ENCODE measurements at regions not wholly inside any gene's neighbourhood (a gene's known extent, or its start where the extent isn't known, plus 50 kb on each side); places are given as distances from the start of the nearest gene placed in this dataset.

DNA sequence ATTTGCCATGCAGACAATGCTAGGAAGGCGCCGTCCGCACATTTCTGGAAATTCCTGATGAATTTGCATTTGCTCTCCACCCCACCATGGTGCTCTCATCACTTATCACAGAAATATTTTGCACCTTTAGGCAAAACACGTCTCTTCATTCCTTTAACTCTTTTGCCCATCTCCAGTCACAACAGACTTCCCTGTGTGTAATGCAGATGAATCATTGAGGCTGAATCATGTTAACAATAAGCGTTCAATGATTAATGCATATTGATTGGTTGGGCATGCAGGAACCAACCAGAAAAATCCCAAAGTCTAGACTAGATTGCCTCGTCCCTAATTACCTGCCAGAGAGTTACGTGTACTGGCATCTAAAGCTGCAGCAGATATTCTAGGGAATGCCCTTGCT, 80.0 kb upstream of the ATXN1 start:
- no peak for TF ChIP-seq JUND (IDR thresholded peaks at IDR 0.05; ENCODE audit: low read depth)
- in situ Hi-C loops (cut with HindIII; ENCODE audit: low pct_unique_long_range_greater_than_20kb, low sequenced_read_pairs), result no loop called here
- DNase-seq (ENCODE audit: low read depth in 1 of 2, low spot score in 1 of 2), result no peak

DNA sequence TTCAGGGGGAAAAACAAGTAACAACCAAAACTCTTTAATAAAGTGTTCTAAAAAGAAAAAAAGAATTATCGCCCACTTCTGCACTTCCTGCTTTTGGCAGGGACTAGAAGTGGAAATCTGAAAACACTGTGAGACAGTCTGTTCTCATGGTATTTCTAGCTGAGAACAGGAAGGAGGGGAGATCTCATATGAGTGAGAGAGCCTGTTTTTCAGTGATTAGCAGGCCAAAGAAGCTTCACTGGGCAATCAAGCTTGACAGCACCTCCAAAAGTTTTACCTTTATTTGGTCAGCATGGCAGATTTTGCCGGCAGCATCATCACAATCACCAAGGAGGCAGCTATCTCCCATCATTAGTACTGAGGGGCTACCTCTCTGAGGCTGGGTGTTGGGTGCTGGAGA, 79.5 kb upstream of the ATXN1 start:
- in situ Hi-C loops (cut with HindIII; ENCODE audit: low pct_unique_long_range_greater_than_20kb, low sequenced_read_pairs), result no loop called here
- no peak for DNase-seq (ENCODE audit: low read depth in 1 of 2, low spot score in 1 of 2)
- no peak for TF ChIP-seq JUND (IDR thresholded peaks at IDR 0.05; ENCODE audit: low read depth)

GRCh38 chr6:16840291-16840690, 79.0 kb upstream of the ATXN1 start:
- TF ChIP-seq JUND (IDR thresholded peaks at IDR 0.05; ENCODE audit: low read depth), result no peak
- in situ Hi-C loops (cut with HindIII; ENCODE audit: low pct_unique_long_range_greater_than_20kb, low sequenced_read_pairs), result no loop called here
- DNase-seq (ENCODE audit: low read depth in 1 of 2, low spot score in 1 of 2), result no peak

DNA sequence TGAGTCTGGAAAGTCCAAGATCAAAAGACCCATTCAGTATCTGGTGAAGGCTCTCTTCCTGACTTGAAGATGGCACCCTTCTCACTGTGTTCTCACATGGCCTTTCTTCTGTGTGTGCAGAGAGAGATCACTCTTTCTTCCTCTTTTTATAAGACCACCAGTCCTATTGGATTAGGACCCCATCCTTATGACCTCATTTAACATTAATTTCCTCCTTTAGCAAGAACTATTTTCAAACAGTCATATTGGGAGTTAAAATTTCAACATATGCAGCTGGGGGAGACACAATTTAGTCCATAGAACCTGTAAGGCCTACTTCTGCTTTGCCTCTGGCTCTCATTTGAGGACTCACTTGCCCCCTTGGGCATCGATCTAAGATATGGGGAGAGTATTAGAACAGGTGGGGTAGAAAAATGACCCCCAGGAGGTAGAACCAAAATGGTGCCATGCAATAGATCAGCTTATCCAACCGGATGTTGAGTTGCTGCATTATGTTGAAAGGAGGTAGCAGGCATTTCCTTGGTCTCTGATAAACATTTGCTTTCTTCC, 78.4 kb upstream of the ATXN1 start:
- in situ Hi-C loops (cut with HindIII; ENCODE audit: low pct_unique_long_range_greater_than_20kb, low sequenced_read_pairs), result no loop called here
- no peak for DNase-seq (ENCODE audit: low read depth in 1 of 2, low spot score in 1 of 2)
- TF ChIP-seq JUND (IDR thresholded peaks at IDR 0.05; ENCODE audit: low read depth), result no peak

- no peak for TF ChIP-seq JUND (IDR thresholded peaks at IDR 0.05; ENCODE audit: low read depth)
- no peak for DNase-seq (ENCODE audit: low read depth in 1 of 2, low spot score in 1 of 2)
Observed at GRCh38 chr6:16837217-16837972, 76.1 kb upstream of the ATXN1 start.

DNA sequence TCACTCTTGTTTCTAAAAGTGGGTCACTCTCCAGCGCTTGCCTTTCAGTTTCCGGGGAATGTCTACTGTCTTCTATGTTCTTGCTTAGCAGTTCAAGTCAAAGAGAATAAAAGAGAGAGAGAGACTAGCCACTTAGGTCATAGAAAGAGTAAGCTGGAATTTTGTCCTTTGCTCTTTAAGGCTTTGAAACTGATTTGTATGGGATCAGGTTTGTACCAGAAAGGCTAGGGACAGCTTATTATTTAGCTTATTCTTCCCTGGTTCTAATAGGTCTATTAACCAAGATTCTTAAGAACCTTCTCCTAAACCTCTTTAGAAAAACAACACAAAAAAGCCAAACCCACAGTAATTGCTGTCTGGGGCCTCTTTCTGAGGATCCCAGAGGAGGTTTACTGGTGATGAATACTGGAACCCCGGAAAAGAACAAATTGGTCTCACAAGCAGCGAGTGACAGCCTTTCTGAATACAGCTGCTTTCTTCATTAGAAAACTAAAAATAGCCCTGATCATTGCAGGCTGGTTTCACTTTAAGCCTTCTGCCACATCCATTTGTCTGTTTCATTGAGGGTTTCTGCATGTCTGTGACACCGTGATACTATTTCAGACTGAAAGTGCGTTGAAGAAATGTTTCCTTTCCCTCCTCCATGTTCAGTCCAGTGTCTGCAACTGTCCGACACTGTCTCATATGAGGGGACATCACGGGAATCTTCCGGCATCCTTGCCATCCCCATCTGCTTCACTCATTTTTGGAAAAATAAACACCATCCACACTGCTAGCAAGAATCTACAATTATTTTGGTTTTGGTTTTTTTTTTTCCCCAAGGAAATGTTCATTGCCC, 75.1 kb upstream of the ATXN1 start:
- in situ Hi-C loops (cut with HindIII; ENCODE audit: low pct_unique_long_range_greater_than_20kb, low sequenced_read_pairs), result no loop called here
- TF ChIP-seq JUND (IDR thresholded peaks at IDR 0.05; ENCODE audit: low read depth), result no peak
- no peak for DNase-seq (ENCODE audit: low read depth in 1 of 2, low spot score in 1 of 2)

More at GRCh38 chr6:16837217-16837972, 76.1 kb upstream of the ATXN1 start:
- in situ Hi-C loops (cut with HindIII; ENCODE audit: low pct_unique_long_range_greater_than_20kb, low sequenced_read_pairs), result no loop called here

GRCh38 chr6:16834242-16834641, 73.0 kb upstream of the ATXN1 start:
- DNase-seq (ENCODE audit: low read depth in 1 of 2, low spot score in 1 of 2), result no peak
- no peak for TF ChIP-seq JUND (IDR thresholded peaks at IDR 0.05; ENCODE audit: low read depth)
- in situ Hi-C loops (cut with HindIII; ENCODE audit: low pct_unique_long_range_greater_than_20kb, low sequenced_read_pairs), result no loop called here

GRCh38 chr6:16832721-16833120, 71.5 kb upstream of the ATXN1 start:
- in situ Hi-C loops (cut with HindIII; ENCODE audit: low pct_unique_long_range_greater_than_20kb, low sequenced_read_pairs), result no loop called here
- no peak for TF ChIP-seq JUND (IDR thresholded peaks at IDR 0.05; ENCODE audit: low read depth)
- DNase-seq (ENCODE audit: low read depth in 1 of 2, low spot score in 1 of 2), result no peak

DNA sequence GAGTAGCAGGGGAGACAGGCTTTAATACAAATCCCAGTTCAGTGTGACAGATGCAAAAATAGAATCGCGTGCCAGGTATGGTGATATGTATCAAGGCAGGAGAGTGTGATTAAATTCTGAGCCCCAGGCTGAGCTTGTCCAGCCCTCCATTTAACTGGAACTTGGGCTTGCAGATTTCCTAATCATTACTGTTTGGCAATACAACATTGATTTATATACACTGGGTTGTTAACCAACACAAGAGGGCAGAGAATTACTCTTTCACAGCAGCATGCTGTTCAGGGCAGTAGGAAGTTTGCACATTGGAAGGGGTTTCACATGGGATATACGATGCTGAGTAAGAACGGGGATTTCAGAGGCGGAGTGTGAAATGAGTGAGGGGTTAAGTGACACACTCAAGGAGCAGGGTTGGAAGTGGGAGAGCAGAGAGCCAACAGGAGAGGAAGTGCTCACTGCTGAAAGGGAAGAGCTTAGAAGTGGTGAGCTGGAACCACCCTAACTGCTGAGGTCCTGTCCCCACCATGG, 70.8 kb upstream of the ATXN1 start:
- in situ Hi-C loops (cut with HindIII; ENCODE audit: low pct_unique_long_range_greater_than_20kb, low sequenced_read_pairs), result no loop called here
- peak in 1 of 2 experiments; percentile 19 for DNase-seq (ENCODE audit: low read depth in 1 of 2, low spot score in 1 of 2)
- TF ChIP-seq JUND (IDR thresholded peaks at IDR 0.05; ENCODE audit: low read depth), result no peak

GRCh38 chr6:16831136-16831535, 69.9 kb upstream of the ATXN1 start:
- TF ChIP-seq JUND (IDR thresholded peaks at IDR 0.05; ENCODE audit: low read depth), result no peak
- in situ Hi-C loops (cut with HindIII; ENCODE audit: low pct_unique_long_range_greater_than_20kb, low sequenced_read_pairs), result no loop called here
- no peak for DNase-seq (ENCODE audit: low read depth in 1 of 2, low spot score in 1 of 2)

GRCh38 chr6:16828058-16828457, 66.8 kb upstream of the ATXN1 start:
- TF ChIP-seq JUND (IDR thresholded peaks at IDR 0.05; ENCODE audit: low read depth), result no peak
- no peak for DNase-seq (ENCODE audit: low read depth in 1 of 2, low spot score in 1 of 2)
- in situ Hi-C loops (cut with HindIII; ENCODE audit: low pct_unique_long_range_greater_than_20kb, low sequenced_read_pairs), result no loop called here

DNA sequence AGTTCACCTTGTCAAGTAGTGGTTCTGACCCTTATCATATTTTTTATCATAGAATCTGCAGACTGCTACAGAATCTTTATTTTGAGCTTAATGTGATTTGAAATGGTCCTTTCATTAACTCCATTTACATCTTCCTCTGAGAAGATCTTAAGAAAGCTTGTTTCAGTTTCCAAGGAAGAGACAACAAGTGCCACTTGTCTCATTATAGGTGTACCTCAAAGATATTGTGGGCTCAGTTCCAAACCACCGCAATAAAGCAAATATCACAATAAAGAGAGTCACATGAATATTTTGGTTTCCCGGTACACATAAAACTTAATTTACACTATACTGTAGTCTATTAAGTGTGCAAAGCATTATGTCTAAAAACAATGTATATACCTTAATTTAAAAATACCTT, 66.4 kb upstream of the ATXN1 start:
- DNase-seq (ENCODE audit: low read depth in 1 of 2, low spot score in 1 of 2), result no peak
- in situ Hi-C loops (cut with HindIII; ENCODE audit: low pct_unique_long_range_greater_than_20kb, low sequenced_read_pairs), result no loop called here

GRCh38 chr6:16825784-16826183, 64.5 kb upstream of the ATXN1 start:
- in situ Hi-C loops (cut with HindIII; ENCODE audit: low pct_unique_long_range_greater_than_20kb, low sequenced_read_pairs), result no loop called here
- no peak for TF ChIP-seq JUND (IDR thresholded peaks at IDR 0.05; ENCODE audit: low read depth)
- no peak for DNase-seq (ENCODE audit: low read depth in 1 of 2, low spot score in 1 of 2)

More for the DNA sequence above, 66.4 kb upstream of the ATXN1 start:
- no peak for TF ChIP-seq JUND (IDR thresholded peaks at IDR 0.05; ENCODE audit: low read depth)
